GM21367 (cell line): ENCODE measurements at regions not wholly inside any gene's neighbourhood (a gene's known extent, or its start where the extent isn't known, plus 50 kb on each side); places are given as distances from the start of the nearest gene placed in this dataset.
A peak's percentile ranks its signal among the peaks of the same experiment; 100 is the strongest.
"Not testable (repeated sequence)": the region's sequence is repeated elsewhere in the genome, so short reads cannot be mapped to it uniquely, and the experiment has no call there.

Source experiments
- ATAC-seq: cut with Tn5 transposase; IDR thresholded peaks from one replicate; pipeline ENCODE4 v1.9.1; 2021; ENCODE audit not compliant: unreplicated experiment

- ATAC-seq = no peak
Observed at GRCh38 chr1:89436856-89437255, 73.0 kb downstream of the GBP6 start.

- ATAC-seq = not testable (repeated sequence)
Observed at GRCh38 chr1:89438301-89438700, 74.4 kb downstream of the GBP6 start.

GRCh38 chr1:89440911-89441310 is 77.1 kb downstream of the GBP6 start:
- ATAC-seq = no peak

GRCh38 chr1:89444791-89445190 is 79.8 kb upstream of the LRRC8B start:
- ATAC-seq = no peak

GRCh38 chr1:89451011-89451410 is 73.6 kb upstream of the LRRC8B start:
- peak; percentile 63 for ATAC-seq

- ATAC-seq = no peak
Observed at GRCh38 chr1:89453123-89453972, 71.3 kb upstream of the LRRC8B start.

GRCh38 chr1:89454845-89455521 is 69.6 kb upstream of the LRRC8B start:
- ATAC-seq = peak; percentile 53

- ATAC-seq = no peak
Observed at GRCh38 chr1:89457046-89457445, 67.6 kb upstream of the LRRC8B start.

GRCh38 chr1:89459081-89459480 is 65.5 kb upstream of the LRRC8B start:
- no peak for ATAC-seq

GRCh38 chr1:89460325-89460724 is 64.3 kb upstream of the LRRC8B start:
- no peak for ATAC-seq

- ATAC-seq = no peak
Observed at GRCh38 chr1:89462250-89462649, 62.4 kb upstream of the LRRC8B start.

GRCh38 chr1:89464008-89464407 is 60.6 kb upstream of the LRRC8B start:
- ATAC-seq = no peak

GRCh38 chr1:89465201-89465600 is 59.4 kb upstream of the LRRC8B start:
- ATAC-seq = no peak

GRCh38 chr1:89466307-89466930 is 58.2 kb upstream of the LRRC8B start:
- ATAC-seq = no peak

- no peak for ATAC-seq
Observed at GRCh38 chr1:89472253-89472652, 52.4 kb upstream of the LRRC8B start.

GRCh38 chr1:89472886-89473417 is 51.7 kb upstream of the LRRC8B start:
- no peak for ATAC-seq
